ENCODE measurements at regions not wholly inside any gene's neighbourhood (a gene's known extent, or its start where the extent isn't known, plus 50 kb on each side); places are given as distances from the start of the nearest gene placed in this dataset.

DNA sequence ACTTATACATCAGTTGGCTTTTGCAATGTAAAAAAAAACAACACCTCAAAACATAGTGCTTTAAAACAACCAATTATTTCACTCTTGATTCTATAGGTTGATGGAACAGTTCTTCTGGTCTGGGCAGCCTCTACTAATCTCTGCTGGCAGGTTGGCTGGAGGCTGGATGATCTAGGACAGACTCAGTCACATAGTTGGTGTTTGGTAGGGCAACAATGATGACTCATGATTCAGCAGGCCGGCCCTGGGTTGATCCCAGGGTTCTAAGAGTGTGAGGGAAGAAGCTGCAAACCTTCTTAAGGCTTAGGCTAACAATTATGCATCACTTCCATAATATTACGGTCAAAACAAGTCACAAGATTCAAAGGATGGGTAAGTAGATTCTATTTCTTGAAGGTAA, 558.2 kb downstream of the ZNF674 start:
- FAIRE-seq (no peak), DNase-seq (ENCODE audit: extremely low read depth in 1 of 4, low spot score in 3 of 4) (no peak), ATAC-seq (no peak)
- in situ Hi-C loops (cut with MboI): no loop called here
- H3K4me2 ChIP-seq (ENCODE audit: insufficient read depth, low read length): no peak overlapping the region
- no peaks in the 10 kb centered on the region for H3K9me3 ChIP-seq (replicated peaks; ENCODE audit: control insufficient read depth, insufficient read depth, low read depth, low read length)
- H4K20me1 ChIP-seq (replicated peaks; ENCODE audit: control insufficient read depth, insufficient read depth, low read length): no peaks in the 10 kb centered on the region
- no peaks in the 10 kb centered on the region for H3K27me3 ChIP-seq (ENCODE audit: control insufficient read depth in 2 of 2, insufficient read depth in 2 of 2, low read length in 2 of 2)
- no peak overlapping the region for H3K4me3 ChIP-seq
- WGBS (ENCODE audit: insufficient coverage, low coverage, missing lambda C conversion rate): 0% methylated on average over 2 of the region's 2 CpGs
- ChIA-PET POLR2A (no interaction called here), CTCF (ENCODE audit: low intra/inter-chr PET ratio) (no interaction called here)
- H3K79me2 ChIP-seq (ENCODE audit: control insufficient read depth, insufficient read depth, low read length): no peaks in the 10 kb centered on the region
- no peak for TF ChIP-seq ZNF121 (CRISPR knock-in tag; conservative IDR thresholded peaks at IDR 0.05)
- TF ChIP-seq, protein P1, sequence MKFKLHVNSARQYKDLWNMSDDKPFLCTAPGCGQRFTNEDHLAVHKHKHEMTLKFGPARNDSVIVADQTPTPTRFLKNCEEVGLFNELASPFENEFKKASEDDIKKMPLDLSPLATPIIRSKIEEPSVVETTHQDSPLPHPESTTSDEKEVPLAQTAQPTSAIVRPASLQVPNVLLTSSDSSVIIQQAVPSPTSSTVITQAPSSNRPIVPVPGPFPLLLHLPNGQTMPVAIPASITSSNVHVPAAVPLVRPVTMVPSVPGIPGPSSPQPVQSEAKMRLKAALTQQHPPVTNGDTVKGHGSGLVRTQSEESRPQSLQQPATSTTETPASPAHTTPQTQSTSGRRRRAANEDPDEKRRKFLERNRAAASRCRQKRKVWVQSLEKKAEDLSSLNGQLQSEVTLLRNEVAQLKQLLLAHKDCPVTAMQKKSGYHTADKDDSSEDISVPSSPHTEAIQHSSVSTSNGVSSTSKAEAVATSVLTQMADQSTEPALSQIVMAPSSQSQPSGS (CRISPR knock-in tag; IDR thresholded peaks at IDR 0.05): no peak
- no peak for TF ChIP-seq PCBP1 (IDR thresholded peaks at IDR 0.05; ENCODE audit: low read depth, low read length, poor library complexity, severe bottlenecking)
- TF ChIP-seq, protein P2, sequence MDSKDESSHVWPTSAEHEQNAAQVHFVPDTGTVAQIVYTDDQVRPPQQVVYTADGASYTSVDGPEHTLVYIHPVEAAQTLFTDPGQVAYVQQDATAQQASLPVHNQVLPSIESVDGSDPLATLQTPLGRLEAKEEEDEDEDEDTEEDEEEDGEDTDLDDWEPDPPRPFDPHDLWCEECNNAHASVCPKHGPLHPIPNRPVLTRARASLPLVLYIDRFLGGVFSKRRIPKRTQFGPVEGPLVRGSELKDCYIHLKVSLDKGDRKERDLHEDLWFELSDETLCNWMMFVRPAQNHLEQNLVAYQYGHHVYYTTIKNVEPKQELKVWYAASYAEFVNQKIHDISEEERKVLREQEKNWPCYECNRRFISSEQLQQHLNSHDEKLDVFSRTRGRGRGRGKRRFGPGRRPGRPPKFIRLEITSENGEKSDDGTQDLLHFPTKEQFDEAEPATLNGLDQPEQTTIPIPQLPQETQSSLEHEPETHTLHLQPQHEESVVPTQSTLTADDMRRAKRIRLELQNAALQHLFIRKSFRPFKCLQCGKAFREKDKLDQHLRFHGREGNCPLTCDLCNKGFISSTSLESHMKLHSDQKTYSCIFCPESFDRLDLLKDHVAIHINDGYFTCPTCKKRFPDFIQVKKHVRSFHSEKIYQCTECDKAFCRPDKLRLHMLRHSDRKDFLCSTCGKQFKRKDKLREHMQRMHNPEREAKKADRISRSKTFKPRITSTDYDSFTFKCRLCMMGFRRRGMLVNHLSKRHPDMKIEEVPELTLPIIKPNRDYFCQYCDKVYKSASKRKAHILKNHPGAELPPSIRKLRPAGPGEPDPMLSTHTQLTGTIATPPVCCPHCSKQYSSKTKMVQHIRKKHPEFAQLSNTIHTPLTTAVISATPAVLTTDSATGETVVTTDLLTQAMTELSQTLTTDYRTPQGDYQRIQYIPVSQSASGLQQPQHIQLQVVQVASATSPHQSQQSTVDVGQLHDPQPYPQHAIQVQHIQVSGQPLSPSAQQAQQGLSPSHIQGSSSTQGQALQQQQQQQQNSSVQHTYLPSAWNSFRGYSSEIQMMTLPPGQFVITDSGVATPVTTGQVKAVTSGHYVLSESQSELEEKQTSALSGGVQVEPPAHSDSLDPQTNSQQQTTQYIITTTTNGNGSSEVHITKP (IDR thresholded peaks at IDR 0.05; ENCODE audit: partially characterized antibody): no peak
- no peak for TF ChIP-seq SNAPC5 (CRISPR knock-in tag; IDR thresholded peaks at IDR 0.05)
- TF ChIP-seq, protein P3, sequence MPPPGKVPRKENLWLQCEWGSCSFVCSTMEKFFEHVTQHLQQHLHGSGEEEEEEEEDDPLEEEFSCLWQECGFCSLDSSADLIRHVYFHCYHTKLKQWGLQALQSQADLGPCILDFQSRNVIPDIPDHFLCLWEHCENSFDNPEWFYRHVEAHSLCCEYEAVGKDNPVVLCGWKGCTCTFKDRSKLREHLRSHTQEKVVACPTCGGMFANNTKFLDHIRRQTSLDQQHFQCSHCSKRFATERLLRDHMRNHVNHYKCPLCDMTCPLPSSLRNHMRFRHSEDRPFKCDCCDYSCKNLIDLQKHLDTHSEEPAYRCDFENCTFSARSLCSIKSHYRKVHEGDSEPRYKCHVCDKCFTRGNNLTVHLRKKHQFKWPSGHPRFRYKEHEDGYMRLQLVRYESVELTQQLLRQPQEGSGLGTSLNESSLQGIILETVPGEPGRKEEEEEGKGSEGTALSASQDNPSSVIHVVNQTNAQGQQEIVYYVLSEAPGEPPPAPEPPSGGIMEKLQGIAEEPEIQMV (tag; conservative IDR thresholded peaks at IDR 0.05; ENCODE audit: low read depth): no peak
- no peak for TF ChIP-seq MCM7 (IDR thresholded peaks at IDR 0.05)
- no peak for TF ChIP-seq RBM39 (optimal IDR thresholded peaks at IDR 0.05; ENCODE audit: low read depth, low read length)
- H3K27ac ChIP-seq (ENCODE audit: extremely low read depth, low read depth, low read length): no peak overlapping the region
- H2AFZ ChIP-seq (ENCODE audit: low read depth, low read length): no peak overlapping the region
- intact Hi-C loops (cut with micrococcal nuclease): no loop called here
- no peak overlapping the region for H3K9ac ChIP-seq (ENCODE audit: insufficient read depth in 1 of 2, low read depth in 2 of 2, low read length in 2 of 2)
- H3K9me1 ChIP-seq (ENCODE audit: control insufficient read depth, insufficient read depth, low read length): no peaks in the 10 kb centered on the region
- no peaks in the 10 kb centered on the region for H3K36me3 ChIP-seq (ENCODE audit: control insufficient read depth, insufficient read depth, low read length)
- H3K4me1 ChIP-seq (replicated peaks in 1 of 2; ENCODE audit: control insufficient read depth in 2 of 2, insufficient read depth in 2 of 2, low read length in 2 of 2): no peaks in the 10 kb centered on the region
- no TSS peak for BruUV-seq (replicated peaks)
